ENCODE measurements at regions not wholly inside any gene's neighbourhood (a gene's known extent, or its start where the extent isn't known, plus 50 kb on each side); places are given as distances from the start of the nearest gene placed in this dataset.

DNA sequence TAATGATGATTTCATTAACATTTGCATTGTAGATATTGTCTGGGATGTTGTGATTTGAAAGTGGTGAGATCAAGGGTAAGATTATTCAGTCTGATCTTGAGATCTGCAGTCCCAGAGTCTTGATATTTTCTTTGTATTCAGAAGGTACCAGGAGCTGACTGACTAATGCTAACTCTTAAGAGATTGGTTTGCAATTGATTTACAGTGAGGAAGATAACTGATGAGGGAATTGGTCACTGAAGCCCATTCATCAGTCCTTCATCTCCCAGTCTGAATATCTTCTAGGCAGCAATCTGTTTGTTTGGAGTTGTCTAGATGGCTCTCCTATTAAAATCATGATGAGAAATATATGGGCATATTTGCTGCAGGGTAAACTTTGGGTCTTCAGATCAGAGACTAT is 473.7 kb downstream of the ARL4A start:
- TF ChIP-seq, protein P1, sequence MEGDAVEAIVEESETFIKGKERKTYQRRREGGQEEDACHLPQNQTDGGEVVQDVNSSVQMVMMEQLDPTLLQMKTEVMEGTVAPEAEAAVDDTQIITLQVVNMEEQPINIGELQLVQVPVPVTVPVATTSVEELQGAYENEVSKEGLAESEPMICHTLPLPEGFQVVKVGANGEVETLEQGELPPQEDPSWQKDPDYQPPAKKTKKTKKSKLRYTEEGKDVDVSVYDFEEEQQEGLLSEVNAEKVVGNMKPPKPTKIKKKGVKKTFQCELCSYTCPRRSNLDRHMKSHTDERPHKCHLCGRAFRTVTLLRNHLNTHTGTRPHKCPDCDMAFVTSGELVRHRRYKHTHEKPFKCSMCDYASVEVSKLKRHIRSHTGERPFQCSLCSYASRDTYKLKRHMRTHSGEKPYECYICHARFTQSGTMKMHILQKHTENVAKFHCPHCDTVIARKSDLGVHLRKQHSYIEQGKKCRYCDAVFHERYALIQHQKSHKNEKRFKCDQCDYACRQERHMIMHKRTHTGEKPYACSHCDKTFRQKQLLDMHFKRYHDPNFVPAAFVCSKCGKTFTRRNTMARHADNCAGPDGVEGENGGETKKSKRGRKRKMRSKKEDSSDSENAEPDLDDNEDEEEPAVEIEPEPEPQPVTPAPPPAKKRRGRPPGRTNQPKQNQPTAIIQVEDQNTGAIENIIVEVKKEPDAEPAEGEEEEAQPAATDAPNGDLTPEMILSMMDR (IDR thresholded peaks at IDR 0.05): no peak
- no peak for TF ChIP-seq POLR2AphosphoS5 (IDR thresholded peaks at IDR 0.05)
- no peak for TF ChIP-seq POLR2A (IDR thresholded peaks at IDR 0.05)
